ENCODE measurements at regions not wholly inside any gene's neighbourhood (a gene's known extent, or its start where the extent isn't known, plus 50 kb on each side); places are given as distances from the start of the nearest gene placed in this dataset.

DNA sequence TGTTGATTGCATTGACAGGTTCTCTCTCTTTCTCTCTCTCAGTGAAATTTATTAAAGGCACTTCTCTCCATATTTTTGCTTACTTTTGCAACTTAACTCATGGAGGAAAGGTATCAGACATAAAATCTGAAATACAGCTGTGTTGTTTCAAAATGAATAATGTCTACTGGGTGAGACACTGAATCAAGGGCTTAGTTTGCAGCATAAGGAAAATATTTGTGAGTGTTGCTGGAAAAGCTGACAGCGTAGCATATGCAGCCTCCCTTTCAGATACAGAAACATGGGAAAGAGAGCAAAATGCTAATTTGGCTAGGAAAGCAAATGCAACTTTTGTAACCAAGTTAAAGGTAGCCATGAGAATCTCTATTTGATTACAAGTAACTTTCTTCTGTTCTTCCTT, 81.5 kb upstream of the COL3A1 start (continued):
- TF ChIP-seq, protein P1, sequence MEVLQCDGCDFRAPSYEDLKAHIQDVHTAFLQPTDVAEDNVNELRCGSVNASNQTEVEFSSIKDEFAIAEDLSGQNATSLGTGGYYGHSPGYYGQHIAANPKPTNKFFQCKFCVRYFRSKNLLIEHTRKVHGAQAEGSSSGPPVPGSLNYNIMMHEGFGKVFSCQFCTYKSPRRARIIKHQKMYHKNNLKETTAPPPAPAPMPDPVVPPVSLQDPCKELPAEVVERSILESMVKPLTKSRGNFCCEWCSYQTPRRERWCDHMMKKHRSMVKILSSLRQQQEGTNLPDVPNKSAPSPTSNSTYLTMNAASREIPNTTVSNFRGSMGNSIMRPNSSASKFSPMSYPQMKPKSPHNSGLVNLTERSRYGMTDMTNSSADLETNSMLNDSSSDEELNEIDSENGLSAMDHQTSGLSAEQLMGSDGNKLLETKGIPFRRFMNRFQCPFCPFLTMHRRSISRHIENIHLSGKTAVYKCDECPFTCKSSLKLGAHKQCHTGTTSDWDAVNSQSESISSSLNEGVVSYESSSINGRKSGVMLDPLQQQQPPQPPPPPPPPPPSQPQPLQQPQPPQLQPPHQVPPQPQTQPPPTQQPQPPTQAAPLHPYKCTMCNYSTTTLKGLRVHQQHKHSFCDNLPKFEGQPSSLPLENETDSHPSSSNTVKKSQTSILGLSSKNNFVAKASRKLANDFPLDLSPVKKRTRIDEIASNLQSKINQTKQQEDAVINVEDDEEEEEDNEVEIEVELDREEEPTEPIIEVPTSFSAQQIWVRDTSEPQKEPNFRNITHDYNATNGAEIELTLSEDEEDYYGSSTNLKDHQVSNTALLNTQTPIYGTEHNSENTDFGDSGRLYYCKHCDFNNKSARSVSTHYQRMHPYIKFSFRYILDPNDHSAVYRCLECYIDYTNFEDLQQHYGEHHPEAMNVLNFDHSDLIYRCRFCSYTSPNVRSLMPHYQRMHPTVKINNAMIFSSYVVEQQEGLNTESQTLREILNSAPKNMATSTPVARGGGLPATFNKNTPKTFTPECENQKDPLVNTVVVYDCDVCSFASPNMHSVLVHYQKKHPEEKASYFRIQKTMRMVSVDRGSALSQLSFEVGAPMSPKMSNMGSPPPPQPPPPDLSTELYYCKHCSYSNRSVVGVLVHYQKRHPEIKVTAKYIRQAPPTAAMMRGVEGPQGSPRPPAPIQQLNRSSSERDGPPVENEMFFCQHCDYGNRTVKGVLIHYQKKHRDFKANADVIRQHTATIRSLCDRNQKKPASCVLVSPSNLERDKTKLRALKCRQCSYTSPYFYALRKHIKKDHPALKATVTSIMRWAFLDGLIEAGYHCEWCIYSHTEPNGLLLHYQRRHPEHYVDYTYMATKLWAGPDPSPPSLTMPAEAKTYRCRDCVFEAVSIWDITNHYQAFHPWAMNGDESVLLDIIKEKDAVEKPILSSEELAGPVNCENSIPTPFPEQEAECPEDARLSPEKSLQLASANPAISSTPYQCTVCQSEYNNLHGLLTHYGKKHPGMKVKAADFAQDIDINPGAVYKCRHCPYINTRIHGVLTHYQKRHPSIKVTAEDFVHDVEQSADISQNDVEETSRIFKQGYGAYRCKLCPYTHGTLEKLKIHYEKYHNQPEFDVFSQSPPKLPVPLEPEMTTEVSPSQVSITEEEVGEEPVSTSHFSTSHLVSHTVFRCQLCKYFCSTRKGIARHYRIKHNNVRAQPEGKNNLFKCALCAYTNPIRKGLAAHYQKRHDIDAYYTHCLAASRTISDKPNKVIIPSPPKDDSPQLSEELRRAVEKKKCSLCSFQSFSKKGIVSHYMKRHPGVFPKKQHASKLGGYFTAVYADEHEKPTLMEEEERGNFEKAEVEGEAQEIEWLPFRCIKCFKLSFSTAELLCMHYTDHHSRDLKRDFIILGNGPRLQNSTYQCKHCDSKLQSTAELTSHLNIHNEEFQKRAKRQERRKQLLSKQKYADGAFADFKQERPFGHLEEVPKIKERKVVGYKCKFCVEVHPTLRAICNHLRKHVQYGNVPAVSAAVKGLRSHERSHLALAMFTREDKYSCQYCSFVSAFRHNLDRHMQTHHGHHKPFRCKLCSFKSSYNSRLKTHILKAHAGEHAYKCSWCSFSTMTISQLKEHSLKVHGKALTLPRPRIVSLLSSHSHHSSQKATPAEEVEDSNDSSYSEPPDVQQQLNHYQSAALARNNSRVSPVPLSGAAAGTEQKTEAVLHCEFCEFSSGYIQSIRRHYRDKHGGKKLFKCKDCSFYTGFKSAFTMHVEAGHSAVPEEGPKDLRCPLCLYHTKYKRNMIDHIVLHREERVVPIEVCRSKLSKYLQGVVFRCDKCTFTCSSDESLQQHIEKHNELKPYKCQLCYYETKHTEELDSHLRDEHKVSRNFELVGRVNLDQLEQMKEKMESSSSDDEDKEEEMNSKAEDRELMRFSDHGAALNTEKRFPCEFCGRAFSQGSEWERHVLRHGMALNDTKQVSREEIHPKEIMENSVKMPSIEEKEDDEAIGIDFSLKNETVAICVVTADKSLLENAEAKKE (CRISPR knock-in tag; IDR thresholded peaks at IDR 0.05), result no peak
- no peak for TF ChIP-seq ZNF331 (CRISPR knock-in tag; IDR thresholded peaks at IDR 0.05; ENCODE audit: low read depth)
- TF ChIP-seq JUNB (IDR thresholded peaks at IDR 0.05; ENCODE audit: unreplicated experiment), result no peak
- no peak for TF ChIP-seq NANOG (IDR thresholded peaks at IDR 0.05; ENCODE audit: borderline replicate concordance)
- no peak for TF ChIP-seq CREB1 (CRISPR knock-in tag; IDR thresholded peaks at IDR 0.05; ENCODE audit: low read depth)

DNA sequence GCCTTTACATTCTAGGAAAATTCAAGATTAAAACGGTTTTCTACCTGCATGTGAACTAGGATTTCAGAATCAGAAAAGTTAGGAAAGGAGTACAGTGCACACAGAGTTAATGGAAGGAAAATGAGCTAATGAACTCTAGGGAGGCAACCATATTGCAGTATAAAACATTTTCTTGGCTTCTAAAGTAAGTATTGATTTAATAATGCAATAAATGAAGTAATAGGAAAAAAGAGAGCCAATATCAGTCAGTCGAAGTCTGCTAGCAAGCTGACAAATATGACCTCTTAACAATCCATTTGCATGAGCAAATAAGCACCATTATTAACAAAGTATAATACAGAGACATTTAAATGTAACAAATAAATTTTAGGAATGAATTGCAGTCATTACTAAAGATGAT, 80.2 kb upstream of the COL3A1 start:
- Histone ChIP-seq H3K9me2 (ENCODE audit: insufficient read depth) (no peaks in the 10 kb centered on the region), H3F3A (replicated peaks; ENCODE audit: low read depth) (no peaks in the 10 kb centered on the region), H3K4me2 (no peak overlapping the region), H3K4me3 (no peak overlapping the region), H2AFZ (peak overlapping the region; percentile 2; the same call in 1 of the 2 replicates), H4K20me1 (replicated peaks; ENCODE audit: insufficient read depth) (no peaks in the 10 kb centered on the region), H3K79me2 (replicated peaks; ENCODE audit: insufficient read depth) (no peaks in the 10 kb centered on the region), H3K4me1 (ENCODE audit: insufficient read depth) (no peaks in the 10 kb centered on the region), H3K36me3 (ENCODE audit: insufficient read depth) (no peaks in the 10 kb centered on the region), H3K27me3 (ENCODE audit: insufficient read depth) (no peaks in the 10 kb centered on the region), H3K27ac (ENCODE audit: low read depth) (no peak overlapping the region)
- H3K4me1 Mint-ChIP-seq, result no peaks in the 10 kb centered on the region
- DNase-seq (ENCODE audit: low spot score), result no peak
- no peak overlapping the region for H3K27ac Mint-ChIP-seq
- no peaks in the 10 kb centered on the region for H3K36me3 Mint-ChIP-seq (ENCODE audit: low read depth)
- H3K9me3 Mint-ChIP-seq, result peaks cover 14% of the 10 kb centered on the region; the same call in 2 of the 3 replicates
- no peak overlapping the region for H3K4me3 Mint-ChIP-seq
- no peak for ATAC-seq
- no peaks in the 10 kb centered on the region for H3K27me3 Mint-ChIP-seq (ENCODE audit: insufficient read depth, low read depth, poor library complexity)
- TF ChIP-seq EZH2phosphoT487 (IDR thresholded peaks at IDR 0.05; ENCODE audit: unreplicated experiment), result no peak
- TF ChIP-seq CREB1 (CRISPR knock-in tag; IDR thresholded peaks at IDR 0.05; ENCODE audit: low read depth), result no peak
- TF ChIP-seq ZNF331 (CRISPR knock-in tag; IDR thresholded peaks at IDR 0.05; ENCODE audit: low read depth), result no peak
- TF ChIP-seq, protein P2, sequence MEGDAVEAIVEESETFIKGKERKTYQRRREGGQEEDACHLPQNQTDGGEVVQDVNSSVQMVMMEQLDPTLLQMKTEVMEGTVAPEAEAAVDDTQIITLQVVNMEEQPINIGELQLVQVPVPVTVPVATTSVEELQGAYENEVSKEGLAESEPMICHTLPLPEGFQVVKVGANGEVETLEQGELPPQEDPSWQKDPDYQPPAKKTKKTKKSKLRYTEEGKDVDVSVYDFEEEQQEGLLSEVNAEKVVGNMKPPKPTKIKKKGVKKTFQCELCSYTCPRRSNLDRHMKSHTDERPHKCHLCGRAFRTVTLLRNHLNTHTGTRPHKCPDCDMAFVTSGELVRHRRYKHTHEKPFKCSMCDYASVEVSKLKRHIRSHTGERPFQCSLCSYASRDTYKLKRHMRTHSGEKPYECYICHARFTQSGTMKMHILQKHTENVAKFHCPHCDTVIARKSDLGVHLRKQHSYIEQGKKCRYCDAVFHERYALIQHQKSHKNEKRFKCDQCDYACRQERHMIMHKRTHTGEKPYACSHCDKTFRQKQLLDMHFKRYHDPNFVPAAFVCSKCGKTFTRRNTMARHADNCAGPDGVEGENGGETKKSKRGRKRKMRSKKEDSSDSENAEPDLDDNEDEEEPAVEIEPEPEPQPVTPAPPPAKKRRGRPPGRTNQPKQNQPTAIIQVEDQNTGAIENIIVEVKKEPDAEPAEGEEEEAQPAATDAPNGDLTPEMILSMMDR (conservative IDR thresholded peaks at IDR 0.05; ENCODE audit: low read depth in 2 of 2), result no peak
- no peak for TF ChIP-seq ZNF114 (CRISPR knock-in tag; IDR thresholded peaks at IDR 0.05)
- TF ChIP-seq, protein P3, sequence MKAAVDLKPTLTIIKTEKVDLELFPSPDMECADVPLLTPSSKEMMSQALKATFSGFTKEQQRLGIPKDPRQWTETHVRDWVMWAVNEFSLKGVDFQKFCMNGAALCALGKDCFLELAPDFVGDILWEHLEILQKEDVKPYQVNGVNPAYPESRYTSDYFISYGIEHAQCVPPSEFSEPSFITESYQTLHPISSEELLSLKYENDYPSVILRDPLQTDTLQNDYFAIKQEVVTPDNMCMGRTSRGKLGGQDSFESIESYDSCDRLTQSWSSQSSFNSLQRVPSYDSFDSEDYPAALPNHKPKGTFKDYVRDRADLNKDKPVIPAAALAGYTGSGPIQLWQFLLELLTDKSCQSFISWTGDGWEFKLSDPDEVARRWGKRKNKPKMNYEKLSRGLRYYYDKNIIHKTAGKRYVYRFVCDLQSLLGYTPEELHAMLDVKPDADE (IDR thresholded peaks at IDR 0.05), result no peak
